ENCODE measurements at regions not wholly inside any gene's neighbourhood (a gene's known extent, or its start where the extent isn't known, plus 50 kb on each side); places are given as distances from the start of the nearest gene placed in this dataset.

- TF ChIP-seq EP300 (IDR thresholded peaks at IDR 0.05; ENCODE audit: borderline replicate concordance in 1 of 2, low read depth in 2 of 2, low read length in 2 of 2) (no peak), YY1 (IDR thresholded peaks at IDR 0.05; ENCODE audit: low read depth, low read length) (no peak)
- TF ChIP-seq, protein P1, sequence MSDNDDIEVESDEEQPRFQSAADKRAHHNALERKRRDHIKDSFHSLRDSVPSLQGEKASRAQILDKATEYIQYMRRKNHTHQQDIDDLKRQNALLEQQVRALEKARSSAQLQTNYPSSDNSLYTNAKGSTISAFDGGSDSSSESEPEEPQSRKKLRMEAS (IDR thresholded peaks at IDR 0.05): no peak
Measured at GRCh38 chr9:89791754-89792153, 186.9 kb downstream of the GADD45G start (continued).

All from H1 (cell line).